ENCODE measurements at regions not wholly inside any gene's neighbourhood (a gene's known extent, or its start where the extent isn't known, plus 50 kb on each side); places are given as distances from the start of the nearest gene placed in this dataset.

DNA sequence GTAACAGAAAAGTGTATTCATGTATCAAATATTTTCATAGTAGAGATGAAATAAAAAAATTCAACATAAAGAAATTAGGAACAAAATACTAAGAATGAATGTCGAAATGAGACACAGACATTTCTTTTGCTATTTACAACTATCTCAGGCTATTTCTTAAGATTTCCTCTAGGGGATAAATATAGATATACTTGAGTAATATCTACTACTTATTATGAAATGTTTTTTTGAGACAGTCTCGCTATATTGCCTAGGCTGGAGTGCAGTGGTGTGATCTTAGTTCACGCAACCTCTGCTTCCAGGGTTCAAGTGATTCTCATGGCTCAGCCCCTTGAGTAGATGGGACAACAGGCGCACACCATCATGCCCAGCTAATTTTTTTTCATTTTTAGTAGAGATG is 326.1 kb downstream of the RNF144A start:
- TF ChIP-seq, protein P1, sequence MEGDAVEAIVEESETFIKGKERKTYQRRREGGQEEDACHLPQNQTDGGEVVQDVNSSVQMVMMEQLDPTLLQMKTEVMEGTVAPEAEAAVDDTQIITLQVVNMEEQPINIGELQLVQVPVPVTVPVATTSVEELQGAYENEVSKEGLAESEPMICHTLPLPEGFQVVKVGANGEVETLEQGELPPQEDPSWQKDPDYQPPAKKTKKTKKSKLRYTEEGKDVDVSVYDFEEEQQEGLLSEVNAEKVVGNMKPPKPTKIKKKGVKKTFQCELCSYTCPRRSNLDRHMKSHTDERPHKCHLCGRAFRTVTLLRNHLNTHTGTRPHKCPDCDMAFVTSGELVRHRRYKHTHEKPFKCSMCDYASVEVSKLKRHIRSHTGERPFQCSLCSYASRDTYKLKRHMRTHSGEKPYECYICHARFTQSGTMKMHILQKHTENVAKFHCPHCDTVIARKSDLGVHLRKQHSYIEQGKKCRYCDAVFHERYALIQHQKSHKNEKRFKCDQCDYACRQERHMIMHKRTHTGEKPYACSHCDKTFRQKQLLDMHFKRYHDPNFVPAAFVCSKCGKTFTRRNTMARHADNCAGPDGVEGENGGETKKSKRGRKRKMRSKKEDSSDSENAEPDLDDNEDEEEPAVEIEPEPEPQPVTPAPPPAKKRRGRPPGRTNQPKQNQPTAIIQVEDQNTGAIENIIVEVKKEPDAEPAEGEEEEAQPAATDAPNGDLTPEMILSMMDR (IDR thresholded peaks at IDR 0.05; ENCODE audit: low read depth, low read length, poor library complexity, severe bottlenecking) = no peak
- no peak for TF ChIP-seq EZH2phosphoT487 (IDR thresholded peaks at IDR 0.05; ENCODE audit: borderline replicate concordance, low read length)

All from DOHH2 (cell line).